ENCODE measurements at regions not wholly inside any gene's neighbourhood (a gene's known extent, or its start where the extent isn't known, plus 50 kb on each side); places are given as distances from the start of the nearest gene placed in this dataset.

- FAIRE-seq (no peak), DNase-seq (ENCODE audit: low read depth, low spot score) (no peak)
- intact Hi-C loops (cut with micrococcal nuclease) (no loop called here), dilution Hi-C loops (cut with MboI; ENCODE audit: extremely low pct_ligation_motif_present, low sequenced_read_pairs) (no loop called here)
- Histone ChIP-seq H3K27ac (ENCODE audit: insufficient read depth, low read depth, low read length) (no peak overlapping the region), H3K9me3 (replicated peaks; ENCODE audit: control insufficient read depth, insufficient read depth, low read length) (no peaks in the 10 kb centered on the region), H3K4me2 (ENCODE audit: insufficient read depth, low read length) (no peak overlapping the region), H3K79me2 (ENCODE audit: control insufficient read depth, insufficient read depth, low read length) (no peaks in the 10 kb centered on the region), H3K9me1 (replicated peaks; ENCODE audit: control insufficient read depth, extremely low read depth, insufficient read depth, low read length) (no peaks in the 10 kb centered on the region), H2AFZ (ENCODE audit: low read depth, low read length) (no peak overlapping the region), H3K4me3 (replicated peaks in 1 of 3; ENCODE audit: insufficient read depth in 1 of 3, low read depth in 1 of 3, low read length in 3 of 3) (no peak overlapping the region), H3K36me3 (ENCODE audit: control insufficient read depth in 2 of 2, extremely low read depth in 1 of 2, insufficient read depth in 2 of 2, low read length in 2 of 2) (no peaks in the 10 kb centered on the region), H3K9ac (replicated peaks; ENCODE audit: extremely low read depth, insufficient read depth, low read length) (no peak overlapping the region), H4K20me1 (replicated peaks; ENCODE audit: control insufficient read depth, extremely low read depth, insufficient read depth, low read length) (no peaks in the 10 kb centered on the region), H3K4me1 (ENCODE audit: control insufficient read depth, extremely low read depth, insufficient read depth, low read length) (no peaks in the 10 kb centered on the region), H3K27me3 (ENCODE audit: control insufficient read depth in 2 of 2, insufficient read depth in 2 of 2, low read length in 2 of 2) (no peaks in the 10 kb centered on the region)
- no TSS peak for BruUV-seq (replicated peaks)
- TF ChIP-seq GATA2 (IDR thresholded peaks at IDR 0.05; ENCODE audit: insufficient read depth, insufficient read length, low read depth, low read length) (no peak), CTCF (IDR thresholded peaks at IDR 0.05; ENCODE audit: extremely low read depth in 1 of 2, insufficient read depth in 1 of 2, low read depth in 1 of 2, low read length in 2 of 2) (no peak), POLR2AphosphoS5 (IDR thresholded peaks at IDR 0.05; ENCODE audit: insufficient read depth, low read depth, low read length) (no peak), POLR2A (IDR thresholded peaks at IDR 0.05; ENCODE audit: low read depth, low read length) (no peak), EZH2 (IDR thresholded peaks at IDR 0.05; ENCODE audit: borderline replicate concordance, low read depth, low read length, severe bottlenecking) (no peak), JUN (IDR thresholded peaks at IDR 0.05; ENCODE audit: borderline replicate concordance, insufficient read depth, insufficient read length, low read depth) (no peak), FOS (IDR thresholded peaks at IDR 0.05; ENCODE audit: borderline replicate concordance, insufficient read depth, low read length) (no peak), MYC (IDR thresholded peaks at IDR 0.05; ENCODE audit: low read depth, low read length) (no peak)
- TF ChIP-seq, protein P1, sequence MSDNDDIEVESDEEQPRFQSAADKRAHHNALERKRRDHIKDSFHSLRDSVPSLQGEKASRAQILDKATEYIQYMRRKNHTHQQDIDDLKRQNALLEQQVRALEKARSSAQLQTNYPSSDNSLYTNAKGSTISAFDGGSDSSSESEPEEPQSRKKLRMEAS (IDR thresholded peaks at IDR 0.05; ENCODE audit: insufficient read depth, insufficient read length) = no peak
- ChIA-PET POLR2A (no interaction called here), CTCF (no interaction called here)
These were observed 140.0 kb upstream of the KLHL25 start for GRCh38 chr15:85934691-85935090.

Data from endothelial cell of umbilical vein (primary cell).